HCT116 (cell line): ENCODE measurements at regions not wholly inside any gene's neighbourhood (a gene's known extent, or its start where the extent isn't known, plus 50 kb on each side); places are given as distances from the start of the nearest gene placed in this dataset.

ENCODE experiments used
- ATAC-seq: fragments of 200-7000 bp; cut with Tn5 transposase; 2 replicates; pipeline ENCODE4 v1.9.1; 2020; ENCODE audit warnings: mild to moderate bottlenecking, moderate library complexity
- BruUV-seq: library from RNA; stranded (reverse); fragments of 400-500 nt; replicated peaks from 2 replicates; lab custom pipeline; 2021; lab: Mats Ljungman, UMichigan
- CTCF ChIA-PET: fragments of 300-600 bp; sonication (Branson Sonifier 250); formaldehyde crosslinking; loops from one replicate; lab custom pipeline; 2021; ENCODE audit warnings: antibody characterized with exemption; lab: Charles Lee
- POLR2A ChIA-PET: fragments of 300-600, 350-600 bp; sonication (Branson Sonifier 250); formaldehyde crosslinking; loops from one replicate; lab custom pipeline; 2021; ENCODE audit warnings: antibody characterized with exemption; lab: Charles Lee
- RAD21 ChIA-PET, 2 experiments: fragments of 300-600 bp; sonication (Branson Sonifier 250); formaldehyde crosslinking; loops; one replicate each; lab custom pipeline; 2023; ENCODE audit warnings: low total read pairs in 2 of 2; ENCODE audit not compliant: uncharacterized antibody in 2 of 2, unreplicated experiment in 2 of 2, low non-redundant PET in 1 of 2; lab: Charles Lee
- DNase-seq: peaks from one replicate; pipeline ENCODE4 v3.0.0-alpha.2; 2010; ENCODE audit warnings: low read depth, low spot score
- H2AFZ ChIP-seq: fragments of 200-600 bp; shearing (Covaris generic), sonication (generic); 2 replicates; pipeline ENCODE4 v1.6.1; 2017; ENCODE audit warnings: low read depth, mixed run types, mixed read lengths, antibody characterized with exemption, low read length; ENCODE audit not compliant: poor library complexity, severe bottlenecking
- H3K27ac ChIP-seq: 2 replicates; pipeline ENCODE4 v1.5.1; 2012; ENCODE audit warnings: low read depth, low read length
- H3K27me3 ChIP-seq: fragments of 200-600 bp; sonication (generic); 2 replicates; pipeline ENCODE4 v1.6.1; 2016; ENCODE audit warnings: mixed run types, low read length, mixed read lengths; ENCODE audit not compliant: insufficient read depth
- H3K36me3 ChIP-seq, 2 experiments: fragments of 200-500 bp in 1 of 2; fragments of 200-600 bp in 1 of 2; sonication (Bioruptor generic) in 1 of 2; sonication (generic) in 1 of 2; 2 replicates each; pipeline versions ENCODE4 v1.5.1 to v1.6.1; 2014 to 2016; ENCODE audit warnings: low read length in 2 of 2, inconsistent platforms in 1 of 2, mixed read lengths in 1 of 2, mixed run types in 1 of 2; ENCODE audit not compliant: insufficient read depth in 2 of 2, control insufficient read depth in 1 of 2
- H3K4me1 ChIP-seq, 2 experiments: fragments of 200-600 bp in 1 of 2; sonication (generic) in 1 of 2; 2 replicates each; pipeline versions ENCODE4 v1.5.1 to v1.6.1; 2012 to 2017; ENCODE audit warnings: low read length in 2 of 2, inconsistent platforms in 1 of 2, mild to moderate bottlenecking in 1 of 2, mixed read lengths in 1 of 2, mixed run types in 1 of 2, moderate library complexity in 1 of 2; ENCODE audit not compliant: insufficient read depth in 2 of 2, control insufficient read depth in 1 of 2
- H3K4me2 ChIP-seq: fragments of 200-600 bp; sonication (generic); 2 replicates; pipeline ENCODE4 v1.6.1; 2017; ENCODE audit warnings: mixed run types, low read length, mixed read lengths
- H3K4me3 ChIP-seq, 2 experiments: fragments of 200-600 bp in 1 of 2; sonication (generic) in 1 of 2; replicated peaks in 1 of 2; 2 replicates each; pipeline ENCODE4 v1.5.1; 2011 to 2016; ENCODE audit warnings: low read length in 2 of 2, control low read depth in 1 of 2, low read depth in 1 of 2, mild to moderate bottlenecking in 1 of 2, mixed read lengths in 1 of 2, mixed run types in 1 of 2
- H3K79me2 ChIP-seq: fragments of 200-600 bp; sonication (generic); 2 replicates; pipeline ENCODE4 v1.6.1; 2017; ENCODE audit warnings: mild to moderate bottlenecking, mixed run types, low read length, moderate library complexity, mixed read lengths; ENCODE audit not compliant: insufficient read depth
- H3K9ac ChIP-seq: fragments of 200-600 bp; sonication (generic); 2 replicates; pipeline ENCODE4 v1.6.1; 2016; ENCODE audit warnings: low read length, mixed read lengths
- H3K9me2 ChIP-seq: fragments of 200-600 bp; sonication (generic), shearing (Covaris generic); 2 replicates; pipeline ENCODE4 v1.6.1; 2017; ENCODE audit warnings: mixed run types, mild to moderate bottlenecking, moderate library complexity; ENCODE audit not compliant: insufficient read depth
- H3K9me3 ChIP-seq, 2 experiments: fragments of 200-500 bp in 1 of 2; fragments of 200-600 bp in 1 of 2; sonication (Bioruptor generic) in 1 of 2; sonication (generic) in 1 of 2; 2 replicates each; pipeline ENCODE4 v1.6.1; 2014 to 2017; ENCODE audit warnings: low read length in 2 of 2, mixed read lengths in 2 of 2, inconsistent platforms in 1 of 2, low read depth in 1 of 2, mild to moderate bottlenecking in 1 of 2, mixed run types in 1 of 2, moderate library complexity in 1 of 2; ENCODE audit not compliant: control insufficient read depth in 1 of 2, insufficient read depth in 1 of 2
- H4K20me1 ChIP-seq: fragments of 200-600 bp; sonication (generic), shearing (Covaris generic); 2 replicates; pipeline ENCODE4 v1.6.1; 2017; ENCODE audit warnings: mixed run types, mild to moderate bottlenecking, moderate library complexity; ENCODE audit not compliant: insufficient read depth
- CBX3 ChIP-seq: IDR thresholded peaks from 2 replicates; pipeline ENCODE4 v1.6.1; 2012; ENCODE audit warnings: low read depth
- CTCF ChIP-seq, 3 experiments: fragments of 200-600 bp in 1 of 3; sonication (generic) in 1 of 3; IDR thresholded peaks in 2 of 3; conservative IDR thresholded peaks in 1 of 3; 2 replicates each; pipeline ENCODE4 v1.5.1; 2012 to 2017; ENCODE audit warnings: low read depth in 2 of 3, low read length in 2 of 3, antibody characterized with exemption in 1 of 3, borderline replicate concordance in 1 of 3, control low read depth in 1 of 3, mild to moderate bottlenecking in 1 of 3, mixed read lengths in 1 of 3, mixed run types in 1 of 3, moderate library complexity in 1 of 3; ENCODE audit not compliant: insufficient read depth in 1 of 3
- EGR1 ChIP-seq: IDR thresholded peaks from 2 replicates; pipeline ENCODE4 v1.6.1; 2012; ENCODE audit warnings: low read depth
- ELF1 ChIP-seq: IDR thresholded peaks from 2 replicates; pipeline ENCODE4 v1.6.1; 2012; ENCODE audit warnings: low read depth, borderline replicate concordance
- EZH2 ChIP-seq: fragments of 200-600 bp; sonication (generic); IDR thresholded peaks from 2 replicates; pipeline ENCODE4 v1.6.1; 2017; ENCODE audit warnings: antibody characterized with exemption, mixed run types
- EZH2phosphoT487 ChIP-seq: fragments of 200-600 bp; IDR thresholded peaks from 2 replicates; pipeline ENCODE4 v1.6.1; 2018; ENCODE audit warnings: antibody characterized with exemption, borderline replicate concordance
- FOSL1 ChIP-seq: IDR thresholded peaks from 2 replicates; pipeline ENCODE4 v1.6.1; 2012; ENCODE audit warnings: low read depth
- JUND ChIP-seq: IDR thresholded peaks from 2 replicates; pipeline ENCODE4 v1.6.1; 2012
- MAX ChIP-seq: IDR thresholded peaks from 2 replicates; pipeline ENCODE4 v1.6.1; 2012
- POLR2A ChIP-seq: IDR thresholded peaks from 2 replicates; pipeline ENCODE4 v1.7.0; 2011; ENCODE audit warnings: borderline replicate concordance; ENCODE audit not compliant: insufficient read depth, insufficient read length; ENCODE audit errors: extremely low read depth
- RAD21 ChIP-seq: IDR thresholded peaks from 2 replicates; pipeline ENCODE4 v1.6.1; 2012; ENCODE audit warnings: low read depth, mild to moderate bottlenecking
- REST ChIP-seq: IDR thresholded peaks from 2 replicates; pipeline ENCODE4 v1.6.1; 2012; ENCODE audit warnings: low read depth
- SP1 ChIP-seq: IDR thresholded peaks from 2 replicates; pipeline ENCODE4 v1.6.1; 2012; ENCODE audit warnings: low read depth
- SRF ChIP-seq: IDR thresholded peaks from 2 replicates; pipeline ENCODE4 v1.6.1; 2012; ENCODE audit warnings: low read depth
- TCF7L2 ChIP-seq: IDR thresholded peaks from 2 replicates; pipeline ENCODE4 v1.7.0; 2011; ENCODE audit warnings: borderline replicate concordance, inconsistent platforms; ENCODE audit not compliant: insufficient read depth, insufficient read length; ENCODE audit errors: extremely low read depth
- YY1 ChIP-seq: IDR thresholded peaks from 2 replicates; pipeline ENCODE4 v1.6.1; 2011; ENCODE audit warnings: low read length, low read depth, moderate library complexity, mild to moderate bottlenecking; ENCODE audit not compliant: insufficient replicate concordance; ENCODE audit errors: extremely low read depth
- ZBTB33 ChIP-seq: IDR thresholded peaks from 2 replicates; pipeline ENCODE4 v1.6.1; 2011; ENCODE audit warnings: mild to moderate bottlenecking, low read length, moderate library complexity; ENCODE audit not compliant: insufficient replicate concordance; ENCODE audit errors: extremely low read depth
- ZFX ChIP-seq: fragments of 450-650 bp; IDR thresholded peaks from 2 replicates; pipeline ENCODE4 v1.6.1; 2017
- ZNF274 ChIP-seq: fragments of 200-500 bp; sonication (Bioruptor generic); IDR thresholded peaks from 2 replicates; pipeline ENCODE4 v1.6.1; 2014; ENCODE audit warnings: mild to moderate bottlenecking, low read depth, low read length, inconsistent platforms
- intact Hi-C: fragments of 100-400 bp; cut with micrococcal nuclease; formaldehyde crosslinking; loops from 2 replicates; pipeline ENCODE4 v1.10.0; 2022

GRCh38 chr17:13869331-13869940 lies 199.9 kb upstream of the COX10 start:
- Histone ChIP-seq H3K36me3 (no peaks in the 10 kb centered on the region), H3K9me2 (no peaks in the 10 kb centered on the region), H3K4me3 (no peak overlapping the region), H3K27me3 (no peaks in the 10 kb centered on the region), H3K9ac (no peak overlapping the region), H3K4me1 (no peaks in the 10 kb centered on the region), H3K79me2 (no peaks in the 10 kb centered on the region), H3K27ac (no peak overlapping the region), H3K4me2 (no peak overlapping the region), H3K9me3 (no peaks in the 10 kb centered on the region), H2AFZ (no peak overlapping the region), H4K20me1 (no peaks in the 10 kb centered on the region)
- intact Hi-C loops = no loop called here
- BruUV-seq = no TSS peak
- DNase-seq (no peak), ATAC-seq (no peak)
- CTCF ChIA-PET = no interaction called here
- TF ChIP-seq POLR2A = no peak
- no peak for TF ChIP-seq SRF
- TF ChIP-seq JUND = no peak
- no peak for TF ChIP-seq CBX3
- TF ChIP-seq ELF1 = no peak
- TF ChIP-seq ZFX = no peak
- no peak for TF ChIP-seq EGR1
- no peak for TF ChIP-seq RAD21
- TF ChIP-seq YY1 = no peak
- TF ChIP-seq ZBTB33 = no peak
- TF ChIP-seq SP1 = no peak
- TF ChIP-seq ZNF274 = no peak
- TF ChIP-seq MAX = no peak
- TF ChIP-seq REST = no peak
- no peak for TF ChIP-seq FOSL1
- no peak for TF ChIP-seq TCF7L2
- TF ChIP-seq EZH2phosphoT487 = no peak
- TF ChIP-seq CTCF (IDR thresholded peaks at IDR 0.05 in 2 of 3, conservative IDR thresholded peaks at IDR 0.05 in 1 of 3; ENCODE audit: borderline replicate concordance in 1 of 3, insufficient read depth in 1 of 3, low read depth in 2 of 3, low read length in 2 of 3) = no peak
- no peak for TF ChIP-seq EZH2
- POLR2A ChIA-PET = no interaction called here
- RAD21 ChIA-PET = no interaction called here
